ENCODE measurements at regions not wholly inside any gene's neighbourhood (a gene's known extent, or its start where the extent isn't known, plus 50 kb on each side); places are given as distances from the start of the nearest gene placed in this dataset.

- TF ChIP-seq, protein P1, sequence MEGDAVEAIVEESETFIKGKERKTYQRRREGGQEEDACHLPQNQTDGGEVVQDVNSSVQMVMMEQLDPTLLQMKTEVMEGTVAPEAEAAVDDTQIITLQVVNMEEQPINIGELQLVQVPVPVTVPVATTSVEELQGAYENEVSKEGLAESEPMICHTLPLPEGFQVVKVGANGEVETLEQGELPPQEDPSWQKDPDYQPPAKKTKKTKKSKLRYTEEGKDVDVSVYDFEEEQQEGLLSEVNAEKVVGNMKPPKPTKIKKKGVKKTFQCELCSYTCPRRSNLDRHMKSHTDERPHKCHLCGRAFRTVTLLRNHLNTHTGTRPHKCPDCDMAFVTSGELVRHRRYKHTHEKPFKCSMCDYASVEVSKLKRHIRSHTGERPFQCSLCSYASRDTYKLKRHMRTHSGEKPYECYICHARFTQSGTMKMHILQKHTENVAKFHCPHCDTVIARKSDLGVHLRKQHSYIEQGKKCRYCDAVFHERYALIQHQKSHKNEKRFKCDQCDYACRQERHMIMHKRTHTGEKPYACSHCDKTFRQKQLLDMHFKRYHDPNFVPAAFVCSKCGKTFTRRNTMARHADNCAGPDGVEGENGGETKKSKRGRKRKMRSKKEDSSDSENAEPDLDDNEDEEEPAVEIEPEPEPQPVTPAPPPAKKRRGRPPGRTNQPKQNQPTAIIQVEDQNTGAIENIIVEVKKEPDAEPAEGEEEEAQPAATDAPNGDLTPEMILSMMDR (IDR thresholded peaks at IDR 0.05), result no peak
- TF ChIP-seq POLR2A (IDR thresholded peaks at IDR 0.05), result no peak
Measured at GRCh38 chr14:97337670-97338069, 540.5 kb downstream of the VRK1 start.

Measured in breast epithelium (tissue), 3 donors.